ENCODE measurements at regions not wholly inside any gene's neighbourhood (a gene's known extent, or its start where the extent isn't known, plus 50 kb on each side); places are given as distances from the start of the nearest gene placed in this dataset.

- Histone ChIP-seq H3K27me3 (ENCODE audit: control insufficient read depth, low read length) (no peaks in the 10 kb centered on the region), H3K9me2 (replicated peaks; ENCODE audit: control insufficient read depth, low read length) (no peaks in the 10 kb centered on the region), H4K20me1 (ENCODE audit: control insufficient read depth, insufficient read depth, low read depth, low read length) (no peaks in the 10 kb centered on the region), H3F3A (ENCODE audit: control insufficient read depth, insufficient read depth) (no peaks in the 10 kb centered on the region), H3K9me3 (ENCODE audit: control insufficient read depth, insufficient read depth, low read length) (no peaks in the 10 kb centered on the region), H3K4me2 (ENCODE audit: low read length) (no peak overlapping the region), H3K4me3 (ENCODE audit: low read length) (no peak overlapping the region), H3K79me2 (ENCODE audit: control insufficient read depth, low read length) (no peaks in the 10 kb centered on the region), H3K36me3 (ENCODE audit: control insufficient read depth, low read length) (no peaks in the 10 kb centered on the region), H3K4me1 (ENCODE audit: control insufficient read depth, low read length) (no peaks in the 10 kb centered on the region), H3K27ac (ENCODE audit: low read depth, low read length) (no peak overlapping the region)
- TF ChIP-seq EZH2phosphoT487 (IDR thresholded peaks at IDR 0.05; ENCODE audit: borderline replicate concordance, low read length) = no peak
- TF ChIP-seq, protein P1, sequence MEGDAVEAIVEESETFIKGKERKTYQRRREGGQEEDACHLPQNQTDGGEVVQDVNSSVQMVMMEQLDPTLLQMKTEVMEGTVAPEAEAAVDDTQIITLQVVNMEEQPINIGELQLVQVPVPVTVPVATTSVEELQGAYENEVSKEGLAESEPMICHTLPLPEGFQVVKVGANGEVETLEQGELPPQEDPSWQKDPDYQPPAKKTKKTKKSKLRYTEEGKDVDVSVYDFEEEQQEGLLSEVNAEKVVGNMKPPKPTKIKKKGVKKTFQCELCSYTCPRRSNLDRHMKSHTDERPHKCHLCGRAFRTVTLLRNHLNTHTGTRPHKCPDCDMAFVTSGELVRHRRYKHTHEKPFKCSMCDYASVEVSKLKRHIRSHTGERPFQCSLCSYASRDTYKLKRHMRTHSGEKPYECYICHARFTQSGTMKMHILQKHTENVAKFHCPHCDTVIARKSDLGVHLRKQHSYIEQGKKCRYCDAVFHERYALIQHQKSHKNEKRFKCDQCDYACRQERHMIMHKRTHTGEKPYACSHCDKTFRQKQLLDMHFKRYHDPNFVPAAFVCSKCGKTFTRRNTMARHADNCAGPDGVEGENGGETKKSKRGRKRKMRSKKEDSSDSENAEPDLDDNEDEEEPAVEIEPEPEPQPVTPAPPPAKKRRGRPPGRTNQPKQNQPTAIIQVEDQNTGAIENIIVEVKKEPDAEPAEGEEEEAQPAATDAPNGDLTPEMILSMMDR (IDR thresholded peaks at IDR 0.05; ENCODE audit: low read depth, low read length, poor library complexity, severe bottlenecking) = no peak
These were observed 1106.4 kb upstream of the INTU start for GRCh38 chr4:126526335-126526734.

GRCh38 chr4:126529997-126530396 is 1102.8 kb upstream of the INTU start:
- Histone ChIP-seq H3K4me3 (ENCODE audit: low read length) (no peak overlapping the region), H3K4me1 (ENCODE audit: control insufficient read depth, low read length) (no peaks in the 10 kb centered on the region), H3K27me3 (ENCODE audit: control insufficient read depth, low read length) (no peaks in the 10 kb centered on the region), H3K9me2 (replicated peaks; ENCODE audit: control insufficient read depth, low read length) (no peaks in the 10 kb centered on the region), H3K4me2 (ENCODE audit: low read length) (no peak overlapping the region), H4K20me1 (ENCODE audit: control insufficient read depth, insufficient read depth, low read depth, low read length) (no peaks in the 10 kb centered on the region), H3K27ac (ENCODE audit: low read depth, low read length) (no peak overlapping the region), H3F3A (ENCODE audit: control insufficient read depth, insufficient read depth) (no peaks in the 10 kb centered on the region), H3K79me2 (ENCODE audit: control insufficient read depth, low read length) (no peaks in the 10 kb centered on the region), H3K36me3 (ENCODE audit: control insufficient read depth, low read length) (no peaks in the 10 kb centered on the region), H3K9me3 (ENCODE audit: control insufficient read depth, insufficient read depth, low read length) (no peaks in the 10 kb centered on the region)
- TF ChIP-seq, protein P1 (IDR thresholded peaks at IDR 0.05; ENCODE audit: low read depth, low read length, poor library complexity, severe bottlenecking) = no peak
- TF ChIP-seq EZH2phosphoT487 (IDR thresholded peaks at IDR 0.05; ENCODE audit: borderline replicate concordance, low read length) = no peak

DNA sequence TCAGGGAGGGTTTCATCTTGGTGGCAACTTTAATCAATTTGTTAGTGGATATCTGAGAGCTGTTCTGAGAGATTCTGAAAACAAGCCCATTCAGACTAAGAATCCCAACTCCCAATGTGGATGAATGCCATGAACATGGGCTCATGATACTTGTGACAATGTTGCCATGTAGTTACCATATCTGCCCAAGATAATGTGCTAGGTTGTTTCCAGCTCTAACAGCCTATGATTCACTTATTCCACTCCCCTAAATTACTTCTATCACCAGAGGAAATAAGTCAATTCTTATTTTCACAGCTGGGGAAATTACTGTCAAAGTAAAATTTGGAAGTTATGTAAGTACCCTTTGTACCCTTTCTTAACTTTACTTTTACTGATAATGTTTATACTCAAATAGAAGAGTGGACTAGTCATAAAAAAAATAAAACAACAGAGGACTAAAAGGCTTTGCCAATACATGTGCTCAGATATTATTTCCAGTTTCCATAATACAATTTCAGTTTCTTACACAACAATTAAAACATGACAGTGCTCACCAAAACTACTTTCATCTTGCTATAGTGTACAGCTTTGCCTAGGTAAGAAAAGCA is 1101.7 kb upstream of the INTU start:
- TF ChIP-seq EZH2phosphoT487 (IDR thresholded peaks at IDR 0.05; ENCODE audit: borderline replicate concordance, low read length) = no peak
- TF ChIP-seq, protein P1 (IDR thresholded peaks at IDR 0.05; ENCODE audit: low read depth, low read length, poor library complexity, severe bottlenecking) = no peak
- Histone ChIP-seq H3K27ac (ENCODE audit: low read depth, low read length) (no peak overlapping the region), H3K36me3 (ENCODE audit: control insufficient read depth, low read length) (no peaks in the 10 kb centered on the region), H3K4me1 (ENCODE audit: control insufficient read depth, low read length) (no peaks in the 10 kb centered on the region), H3K27me3 (ENCODE audit: control insufficient read depth, low read length) (no peaks in the 10 kb centered on the region), H3K9me3 (ENCODE audit: control insufficient read depth, insufficient read depth, low read length) (no peaks in the 10 kb centered on the region), H4K20me1 (ENCODE audit: control insufficient read depth, insufficient read depth, low read depth, low read length) (no peaks in the 10 kb centered on the region), H3F3A (ENCODE audit: control insufficient read depth, insufficient read depth) (no peaks in the 10 kb centered on the region), H3K9me2 (replicated peaks; ENCODE audit: control insufficient read depth, low read length) (no peaks in the 10 kb centered on the region), H3K4me2 (ENCODE audit: low read length) (no peak overlapping the region), H3K4me3 (ENCODE audit: low read length) (no peak overlapping the region), H3K79me2 (ENCODE audit: control insufficient read depth, low read length) (no peaks in the 10 kb centered on the region)
